ENCODE measurements at regions not wholly inside any gene's neighbourhood (a gene's known extent, or its start where the extent isn't known, plus 50 kb on each side); places are given as distances from the start of the nearest gene placed in this dataset.

GRCh38 chr3:34365771-34366170 is 567.3 kb downstream of the PDCD6IP start:
- no peak overlapping the region for H3K4me3 ChIP-seq (ENCODE audit: low read depth, low read length)
- no peak for DNase-seq (ENCODE audit: low read depth)
- TF ChIP-seq MAX (IDR thresholded peaks at IDR 0.05; ENCODE audit: low read depth, low read length) (no peak), CTCF (IDR thresholded peaks at IDR 0.05; ENCODE audit: low read depth, low read length) (no peak), MYC (IDR thresholded peaks at IDR 0.05; ENCODE audit: low read depth, low read length) (no peak), POLR2A (IDR thresholded peaks at IDR 0.05; ENCODE audit: extremely low read depth, insufficient read length) (no peak)

GRCh38 chr3:34367521-34367920 is 569.1 kb downstream of the PDCD6IP start:
- TF ChIP-seq POLR2A (IDR thresholded peaks at IDR 0.05; ENCODE audit: extremely low read depth, insufficient read length) (no peak), MYC (IDR thresholded peaks at IDR 0.05; ENCODE audit: low read depth, low read length) (no peak), CTCF (IDR thresholded peaks at IDR 0.05; ENCODE audit: low read depth, low read length) (no peak)
- DNase-seq (ENCODE audit: low read depth), result no peak
- H3K4me3 ChIP-seq (ENCODE audit: low read depth, low read length), result no peak overlapping the region

GRCh38 chr3:34374521-34374920 is 576.1 kb downstream of the PDCD6IP start:
- no peak for DNase-seq (ENCODE audit: low read depth)
- no peak for TF ChIP-seq POLR2A (IDR thresholded peaks at IDR 0.05; ENCODE audit: extremely low read depth, insufficient read length)
- TF ChIP-seq MAX (IDR thresholded peaks at IDR 0.05; ENCODE audit: low read depth, low read length), result no peak
- no peak for TF ChIP-seq CTCF (IDR thresholded peaks at IDR 0.05; ENCODE audit: low read depth, low read length)
- no peak for TF ChIP-seq MYC (IDR thresholded peaks at IDR 0.05; ENCODE audit: low read depth, low read length)
- H3K4me3 ChIP-seq (ENCODE audit: low read depth, low read length), result no peak overlapping the region

- no peak for DNase-seq (ENCODE audit: low read depth)
- H3K4me3 ChIP-seq (ENCODE audit: low read depth, low read length), result no peak overlapping the region
- no peak for TF ChIP-seq MAX (IDR thresholded peaks at IDR 0.05; ENCODE audit: low read depth, low read length)
- TF ChIP-seq CTCF (IDR thresholded peaks at IDR 0.05; ENCODE audit: low read depth, low read length), result no peak
- TF ChIP-seq MYC (IDR thresholded peaks at IDR 0.05; ENCODE audit: low read depth, low read length), result no peak
- no peak for TF ChIP-seq POLR2A (IDR thresholded peaks at IDR 0.05; ENCODE audit: extremely low read depth, insufficient read length)
Observed at GRCh38 chr3:34376691-34377090, 578.3 kb downstream of the PDCD6IP start.

- no peak for TF ChIP-seq MYC (IDR thresholded peaks at IDR 0.05; ENCODE audit: low read depth, low read length)
- TF ChIP-seq CTCF (IDR thresholded peaks at IDR 0.05; ENCODE audit: low read depth, low read length), result no peak
- no peak for TF ChIP-seq POLR2A (IDR thresholded peaks at IDR 0.05; ENCODE audit: extremely low read depth, insufficient read length)
- TF ChIP-seq MAX (IDR thresholded peaks at IDR 0.05; ENCODE audit: low read depth, low read length), result no peak
- no peak overlapping the region for H3K4me3 ChIP-seq (ENCODE audit: low read depth, low read length)
- DNase-seq (ENCODE audit: low read depth), result no peak
Observed at GRCh38 chr3:34377961-34378360, 579.5 kb downstream of the PDCD6IP start.

- TF ChIP-seq CTCF (IDR thresholded peaks at IDR 0.05; ENCODE audit: low read depth, low read length) (no peak), MYC (IDR thresholded peaks at IDR 0.05; ENCODE audit: low read depth, low read length) (no peak), MAX (IDR thresholded peaks at IDR 0.05; ENCODE audit: low read depth, low read length) (no peak), POLR2A (IDR thresholded peaks at IDR 0.05; ENCODE audit: extremely low read depth, insufficient read length) (no peak)
- DNase-seq (ENCODE audit: low read depth), result no peak
- no peak overlapping the region for H3K4me3 ChIP-seq (ENCODE audit: low read depth, low read length)
Observed at GRCh38 chr3:34381243-34381642, 582.8 kb downstream of the PDCD6IP start.
